Activated CD8-positive, alpha-beta T cell treated with anti-CD3 and anti-CD28 coated beads, Interleukin-2, amount 10 ng/mL, durations not matched to agents 7 days and 5 days (primary cell): ENCODE measurements at regions not wholly inside any gene's neighbourhood (a gene's known extent, or its start where the extent isn't known, plus 50 kb on each side); places are given as distances from the start of the nearest gene placed in this dataset.
"Not testable (repeated sequence)": the region's sequence is repeated elsewhere in the genome, so short reads cannot be mapped to it uniquely, and the experiment has no call there.

Experiments used
- ATAC-seq: fragments of 150-1000 bp; cut with Tn5 transposase; one replicate; pipeline ENCODE4 v1.10.0; 2021; ENCODE audit warnings: moderate library complexity
- CTCF ChIA-PET: fragments of 350-600 bp; sonication (Branson Sonifier 250); formaldehyde crosslinking; loops from one replicate; lab custom pipeline; 2021; ENCODE audit warnings: antibody characterized with exemption; lab: Charles Lee
- POLR2A ChIA-PET: fragments of 350-600 bp; sonication (Branson Sonifier 250); formaldehyde crosslinking; loops from one replicate; lab custom pipeline; 2021; ENCODE audit warnings: antibody characterized with exemption; lab: Charles Lee
- DNase-seq: peaks from one replicate; pipeline ENCODE4 v3.0.0-alpha.2; 2020
- H3K27ac Mint-ChIP-seq: one replicate; pipeline ENCODE4 v1.8.0; 2021; ENCODE audit warnings: mild to moderate bottlenecking, mixed read lengths
- H3K27me3 Mint-ChIP-seq: one replicate; pipeline ENCODE4 v1.8.0; 2021; ENCODE audit warnings: low read depth, mixed read lengths
- H3K36me3 Mint-ChIP-seq: one replicate; pipeline ENCODE4 v1.8.0; 2021; ENCODE audit warnings: low read depth, mixed read lengths
- H3K4me1 Mint-ChIP-seq: one replicate; pipeline ENCODE4 v1.8.0; 2021; ENCODE audit warnings: low read depth, mixed read lengths
- H3K4me3 Mint-ChIP-seq: one replicate; pipeline ENCODE4 v1.8.0; 2021; ENCODE audit warnings: mild to moderate bottlenecking, mixed read lengths
- H3K9me3 Mint-ChIP-seq: one replicate; pipeline ENCODE4 v1.8.0; 2022; ENCODE audit warnings: mixed read lengths; ENCODE audit not compliant: insufficient read depth

DNA sequence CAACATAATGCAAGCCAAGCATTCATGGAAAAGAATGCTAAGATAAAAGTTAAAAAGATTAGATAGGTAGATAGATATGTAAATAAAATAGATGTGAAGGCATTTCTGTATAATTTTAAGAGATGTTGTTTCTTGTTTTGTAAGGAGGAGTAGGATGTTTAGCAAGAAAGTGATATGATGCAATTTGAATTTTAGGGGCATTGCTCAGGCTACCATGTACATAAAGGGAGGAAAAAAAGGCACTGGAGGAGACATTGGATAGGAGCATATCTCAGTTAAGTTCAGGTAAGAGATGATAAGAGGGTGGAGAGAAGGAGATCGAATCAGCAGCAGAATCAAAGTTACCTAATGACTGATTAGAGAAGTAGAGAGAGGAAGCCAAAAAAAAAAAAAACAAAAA, 194.7 kb downstream of the TENT5A start:
- Mint-ChIP-seq H3K27ac (no peak overlapping the region), H3K4me3 (no peak overlapping the region), H3K4me1 (no peaks in the 10 kb centered on the region), H3K27me3 (no peaks in the 10 kb centered on the region), H3K36me3 (no peaks in the 10 kb centered on the region), H3K9me3 (peaks cover 3% of the 10 kb centered on the region)
- DNase-seq (no peak), ATAC-seq (no peak)
- POLR2A ChIA-PET = no interaction called here
- CTCF ChIA-PET = no interaction called here

DNA sequence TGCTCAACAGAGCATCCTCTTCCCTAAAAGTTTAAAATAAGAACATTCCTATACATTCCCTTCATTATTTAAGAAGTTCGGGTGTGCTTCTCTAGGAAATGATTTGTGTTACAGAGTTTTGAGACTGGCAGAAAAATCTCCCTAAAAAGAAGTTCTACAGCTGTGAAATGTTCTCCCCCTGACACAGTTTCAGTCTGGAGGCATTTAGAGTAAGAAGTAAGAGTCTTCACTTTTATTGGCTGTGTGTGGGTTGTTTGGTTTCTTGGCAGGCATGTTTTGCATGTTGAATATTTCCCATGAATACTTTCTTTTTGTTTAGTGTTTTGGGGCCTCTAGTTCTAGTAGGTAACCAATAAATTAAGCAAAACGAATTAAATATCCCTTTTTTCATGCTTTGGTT, 195.9 kb downstream of the TENT5A start:
- H3K27ac Mint-ChIP-seq = no peak overlapping the region
- H3K4me1 Mint-ChIP-seq = no peaks in the 10 kb centered on the region
- H3K27me3 Mint-ChIP-seq = no peaks in the 10 kb centered on the region
- POLR2A ChIA-PET = no interaction called here
- no peak for DNase-seq
- H3K36me3 Mint-ChIP-seq = no peaks in the 10 kb centered on the region
- peaks cover 5% of the 10 kb centered on the region for H3K9me3 Mint-ChIP-seq
- no peak for ATAC-seq
- CTCF ChIA-PET = no interaction called here
- H3K4me3 Mint-ChIP-seq = no peak overlapping the region

DNA sequence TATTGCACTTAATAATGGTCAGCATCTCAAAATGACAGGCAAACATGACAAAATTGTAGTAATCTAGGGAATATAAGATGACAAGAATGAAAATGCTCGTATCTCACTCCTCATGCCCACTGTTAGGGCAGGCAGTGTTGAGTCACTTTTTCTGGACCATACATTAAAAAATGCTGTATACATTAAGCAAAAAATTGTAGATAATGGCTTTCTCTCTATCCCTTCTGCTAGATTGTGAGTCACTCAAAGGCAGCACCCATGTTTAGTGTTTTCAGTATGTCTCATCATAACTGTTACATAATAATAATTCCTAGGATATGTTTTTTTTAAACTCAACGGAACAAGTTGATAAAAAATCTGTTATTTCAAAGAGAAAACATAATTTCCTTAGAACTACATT, 199.3 kb downstream of the TENT5A start:
- POLR2A ChIA-PET = no interaction called here
- ATAC-seq = no peak
- Mint-ChIP-seq H3K4me3 (no peak overlapping the region), H3K4me1 (no peaks in the 10 kb centered on the region), H3K9me3 (peaks cover 5% of the 10 kb centered on the region), H3K36me3 (no peaks in the 10 kb centered on the region), H3K27me3 (no peaks in the 10 kb centered on the region), H3K27ac (no peak overlapping the region)
- no peak for DNase-seq
- CTCF ChIA-PET = no interaction called here

DNA sequence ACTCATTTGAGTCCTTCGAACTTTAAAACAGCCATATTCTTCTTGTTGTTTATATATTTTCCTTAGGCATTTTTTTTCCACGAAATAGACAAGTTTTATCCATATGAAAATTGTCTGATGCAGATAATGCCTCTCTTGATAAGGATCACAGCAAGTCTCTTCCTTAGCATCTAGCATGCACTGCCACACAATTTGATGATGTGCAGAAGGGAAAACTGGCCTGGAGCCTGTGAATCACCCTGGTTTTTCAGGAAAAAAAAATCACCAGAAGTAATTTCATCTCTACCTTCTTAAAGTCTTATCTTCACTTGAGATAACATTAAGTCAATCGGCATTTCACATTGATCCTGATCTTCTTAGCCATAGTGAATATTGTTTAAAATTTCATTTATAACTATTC, 199.8 kb downstream of the TENT5A start:
- H3K27me3 Mint-ChIP-seq = no peaks in the 10 kb centered on the region
- no peaks in the 10 kb centered on the region for H3K36me3 Mint-ChIP-seq
- no peak overlapping the region for H3K4me3 Mint-ChIP-seq
- ATAC-seq (no peak), DNase-seq (no peak)
- CTCF ChIA-PET = no interaction called here
- no peaks in the 10 kb centered on the region for H3K4me1 Mint-ChIP-seq
- POLR2A ChIA-PET = no interaction called here
- H3K27ac Mint-ChIP-seq = no peak overlapping the region
- H3K9me3 Mint-ChIP-seq = peaks cover 5% of the 10 kb centered on the region

GRCh38 chr6:81547149-81547548, 205.3 kb downstream of the TENT5A start:
- ChIA-PET POLR2A (no interaction called here), CTCF (no interaction called here)
- Mint-ChIP-seq H3K4me1 (no peaks in the 10 kb centered on the region), H3K27me3 (no peaks in the 10 kb centered on the region), H3K36me3 (no peaks in the 10 kb centered on the region), H3K4me3 (no peak overlapping the region), H3K9me3 (peaks cover 5% of the 10 kb centered on the region), H3K27ac (no peak overlapping the region)
- ATAC-seq (no peak), DNase-seq (no peak)

GRCh38 chr6:81534934-81535465, 217.5 kb downstream of the TENT5A start:
- Mint-ChIP-seq H3K4me1 (no peaks in the 10 kb centered on the region), H3K4me3 (no peak overlapping the region), H3K27me3 (no peaks in the 10 kb centered on the region), H3K36me3 (no peaks in the 10 kb centered on the region), H3K27ac (no peak overlapping the region), H3K9me3 (no peaks in the 10 kb centered on the region)
- DNase-seq (no peak), ATAC-seq (no peak)
- ChIA-PET CTCF (no interaction called here), POLR2A (no interaction called here)

GRCh38 chr6:81531869-81532561, 220.5 kb downstream of the TENT5A start:
- ATAC-seq = no peak
- Mint-ChIP-seq H3K4me1 (no peaks in the 10 kb centered on the region), H3K4me3 (no peak overlapping the region), H3K27ac (no peak overlapping the region), H3K9me3 (no peaks in the 10 kb centered on the region), H3K36me3 (no peaks in the 10 kb centered on the region), H3K27me3 (no peaks in the 10 kb centered on the region)
- no peak for DNase-seq
- ChIA-PET CTCF (no interaction called here), POLR2A (no interaction called here)

- POLR2A ChIA-PET = no interaction called here
- no peak overlapping the region for H3K27ac Mint-ChIP-seq
These were observed 235.0 kb downstream of the TENT5A start for GRCh38 chr6:81517455-81517854.

DNA sequence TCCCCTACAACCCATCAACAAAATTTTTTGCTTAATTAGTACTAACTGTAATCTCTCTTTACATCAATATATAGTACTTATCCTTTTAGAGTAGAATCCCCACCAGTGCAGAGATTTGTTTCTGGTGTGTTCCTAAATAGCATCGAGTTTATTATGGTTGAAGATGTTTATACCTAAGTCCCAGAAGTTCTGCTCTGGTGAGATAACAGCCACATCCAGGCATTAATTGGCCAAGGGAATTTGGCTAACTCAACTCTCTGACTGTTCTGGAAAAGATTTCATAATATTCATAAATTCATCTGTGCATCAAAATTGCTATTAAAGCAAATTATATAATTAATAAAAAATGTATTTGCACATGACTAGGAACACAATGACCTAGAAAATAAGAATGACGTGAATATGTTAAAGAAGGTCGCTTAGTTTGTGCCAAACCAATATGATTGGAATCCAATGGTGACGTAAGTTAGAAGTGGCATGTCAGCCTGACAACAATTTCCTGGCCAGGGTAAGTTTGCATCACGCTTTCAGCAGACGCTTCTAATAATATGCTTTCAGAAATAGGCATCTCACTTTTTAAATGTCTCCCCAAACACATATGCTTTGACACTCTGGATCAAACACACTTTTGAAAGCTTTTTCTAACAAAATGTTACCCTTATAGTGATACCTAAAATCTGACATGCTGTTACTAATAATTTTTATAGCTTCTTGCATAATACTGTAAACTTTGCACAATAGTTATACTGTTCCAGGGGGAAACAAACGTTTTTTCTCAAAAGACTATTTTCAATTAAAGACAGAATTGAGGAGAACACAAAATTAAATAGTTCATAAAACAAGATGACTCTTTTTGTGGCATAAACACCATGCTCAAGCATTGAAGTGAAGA, 236.7 kb downstream of the TENT5A start:
- Mint-ChIP-seq H3K36me3 (no peaks in the 10 kb centered on the region), H3K9me3 (no peaks in the 10 kb centered on the region), H3K27ac (no peak overlapping the region), H3K4me1 (no peaks in the 10 kb centered on the region), H3K4me3 (no peak overlapping the region), H3K27me3 (no peaks in the 10 kb centered on the region)
- ATAC-seq (no peak), DNase-seq (no peak)
- ChIA-PET CTCF (no interaction called here), POLR2A (no interaction called here)

More at GRCh38 chr6:81517455-81517854, 235.0 kb downstream of the TENT5A start:
- no peak for ATAC-seq
- no peak overlapping the region for H3K4me3 Mint-ChIP-seq
- H3K9me3 Mint-ChIP-seq = no peaks in the 10 kb centered on the region
- H3K36me3 Mint-ChIP-seq = no peaks in the 10 kb centered on the region
- H3K4me1 Mint-ChIP-seq = no peaks in the 10 kb centered on the region
- CTCF ChIA-PET = no interaction called here
- no peaks in the 10 kb centered on the region for H3K27me3 Mint-ChIP-seq
- no peak for DNase-seq

DNA sequence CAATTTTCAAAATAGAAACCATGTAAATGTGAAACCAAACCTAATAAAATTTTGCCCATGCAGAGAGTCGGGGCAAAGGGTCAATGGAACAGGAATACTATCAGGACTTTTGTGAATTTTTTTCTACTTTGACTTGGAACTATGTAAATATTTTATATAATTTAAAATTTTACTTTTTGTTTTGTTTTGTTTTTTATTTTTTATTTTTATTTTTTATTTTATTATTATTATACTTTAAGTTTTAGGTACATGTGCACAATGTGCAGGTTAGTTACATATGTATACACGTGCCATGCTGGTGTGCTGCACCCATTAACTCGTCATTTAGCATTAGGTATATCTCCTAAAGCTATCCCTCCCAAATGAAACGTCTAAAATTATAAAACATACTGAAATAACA, 238.3 kb downstream of the TENT5A start:
- H3K36me3 Mint-ChIP-seq, H3K4me1 Mint-ChIP-seq, ATAC-seq, POLR2A ChIA-PET, H3K27me3 Mint-ChIP-seq, H3K27ac Mint-ChIP-seq, H3K9me3 Mint-ChIP-seq, CTCF ChIA-PET, DNase-seq, H3K4me3 Mint-ChIP-seq: not testable (repeated sequence)

GRCh38 chr6:81511423-81511822, 241.1 kb downstream of the TENT5A start:
- ChIA-PET POLR2A (no interaction called here), CTCF (no interaction called here)
- Mint-ChIP-seq H3K4me1 (no peaks in the 10 kb centered on the region), H3K4me3 (no peak overlapping the region), H3K27me3 (no peaks in the 10 kb centered on the region), H3K36me3 (no peaks in the 10 kb centered on the region), H3K9me3 (no peaks in the 10 kb centered on the region), H3K27ac (no peak overlapping the region)
- no peak for ATAC-seq
- no peak for DNase-seq

- no peaks in the 10 kb centered on the region for H3K36me3 Mint-ChIP-seq
- CTCF ChIA-PET = no interaction called here
- no peaks in the 10 kb centered on the region for H3K27me3 Mint-ChIP-seq
- H3K4me3 Mint-ChIP-seq = no peak overlapping the region
- POLR2A ChIA-PET = no interaction called here
- no peak for DNase-seq
- ATAC-seq = no peak
- no peak overlapping the region for H3K27ac Mint-ChIP-seq
- no peaks in the 10 kb centered on the region for H3K9me3 Mint-ChIP-seq
- no peaks in the 10 kb centered on the region for H3K4me1 Mint-ChIP-seq
These were observed 256.5 kb downstream of the TENT5A start for GRCh38 chr6:81495999-81496398.
